NT2/D1 (cell line): ENCODE measurements at regions not wholly inside any gene's neighbourhood (a gene's known extent, or its start where the extent isn't known, plus 50 kb on each side); places are given as distances from the start of the nearest gene placed in this dataset.

Experiments
- SUZ12 ChIP-seq: IDR thresholded peaks from 2 replicates; pipeline ENCODE4 v1.6.1; 2011; ENCODE audit not compliant: insufficient read length, insufficient read depth; ENCODE audit errors: extremely low read depth
- YY1 ChIP-seq: IDR thresholded peaks from 2 replicates; pipeline ENCODE4 v1.6.1; 2011; ENCODE audit not compliant: insufficient read length, insufficient read depth
- ZNF274 ChIP-seq: IDR thresholded peaks from 2 replicates; pipeline ENCODE4 v1.6.1; 2011; ENCODE audit warnings: mild to moderate bottlenecking, low read depth, low read length

DNA sequence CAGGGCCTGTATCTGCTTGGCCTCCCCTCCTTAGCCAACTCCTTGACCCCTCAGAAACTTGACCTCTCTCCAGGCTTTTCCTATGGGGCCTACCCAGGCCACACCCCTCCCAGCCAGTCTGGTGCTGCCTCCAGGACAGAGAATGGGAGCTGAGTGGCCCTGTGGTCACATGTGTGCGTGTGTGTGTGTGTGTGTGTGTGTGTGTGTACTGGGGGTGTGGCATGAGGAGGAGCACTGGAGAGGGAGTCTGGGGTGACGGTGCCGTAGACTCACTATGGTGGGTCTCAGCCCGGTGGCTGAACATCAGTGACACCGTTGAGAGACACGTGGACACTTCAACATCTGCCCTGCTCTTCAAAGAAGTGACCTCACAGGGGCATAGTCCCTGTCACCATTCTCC is 180.4 kb downstream of the ENGASE start:
- TF ChIP-seq YY1 (no peak), ZNF274 (no peak), SUZ12 (no peak)
